ENCODE measurements at regions not wholly inside any gene's neighbourhood (a gene's known extent, or its start where the extent isn't known, plus 50 kb on each side); places are given as distances from the start of the nearest gene placed in this dataset.

GRCh38 chr6:138607478-138608433, 108.5 kb upstream of the NHSL1 start:
- no peak for DNase-seq (ENCODE audit: low spot score in 2 of 2)
- intact Hi-C loops (cut with DNase I), result no loop called here
- Histone ChIP-seq H3K27ac (no peak overlapping the region), H3K27me3 (no peaks in the 10 kb centered on the region), H3K4me1 (no peaks in the 10 kb centered on the region), H3K36me3 (no peaks in the 10 kb centered on the region), H3K4me3 (no peak overlapping the region), H3K9me3 (no peaks in the 10 kb centered on the region)
- no peak for TF ChIP-seq CTCF (IDR thresholded peaks at IDR 0.05)

- intact Hi-C loops (cut with DNase I), result no loop called here
- TF ChIP-seq CTCF (IDR thresholded peaks at IDR 0.05), result no peak
- no peaks in the 10 kb centered on the region for H3K4me1 ChIP-seq
These were observed 109.6 kb upstream of the NHSL1 start for GRCh38 chr6:138608896-138609295.

GRCh38 chr6:138609801-138610430, 110.6 kb upstream of the NHSL1 start:
- Histone ChIP-seq H3K4me1 (no peaks in the 10 kb centered on the region), H3K4me3 (no peak overlapping the region), H3K27ac (no peak overlapping the region), H3K9me3 (no peaks in the 10 kb centered on the region), H3K36me3 (no peaks in the 10 kb centered on the region), H3K27me3 (no peaks in the 10 kb centered on the region)
- no peak for TF ChIP-seq CTCF (IDR thresholded peaks at IDR 0.05)
- no peak for DNase-seq (ENCODE audit: low spot score in 2 of 2)
- intact Hi-C loops (cut with DNase I), result no loop called here

More at GRCh38 chr6:138608896-138609295, 109.6 kb upstream of the NHSL1 start:
- no peak overlapping the region for H3K4me3 ChIP-seq
- H3K27ac ChIP-seq, result no peak overlapping the region
- no peaks in the 10 kb centered on the region for H3K36me3 ChIP-seq
- no peaks in the 10 kb centered on the region for H3K27me3 ChIP-seq
- no peak for DNase-seq (ENCODE audit: low spot score in 2 of 2)
- no peaks in the 10 kb centered on the region for H3K9me3 ChIP-seq

- Histone ChIP-seq H3K4me3 (no peak overlapping the region), H3K27ac (no peak overlapping the region), H3K4me1 (no peaks in the 10 kb centered on the region), H3K36me3 (no peaks in the 10 kb centered on the region), H3K9me3 (no peaks in the 10 kb centered on the region), H3K27me3 (no peaks in the 10 kb centered on the region)
- TF ChIP-seq CTCF (IDR thresholded peaks at IDR 0.05), result no peak
- intact Hi-C loops (cut with DNase I), result no loop called here
- no peak for DNase-seq (ENCODE audit: low spot score in 2 of 2)
These were observed 111.5 kb upstream of the NHSL1 start for GRCh38 chr6:138610816-138611215.

- intact Hi-C loops (cut with DNase I), result no loop called here
- no peak for TF ChIP-seq CTCF (IDR thresholded peaks at IDR 0.05)
These were observed 114.9 kb upstream of the NHSL1 start for GRCh38 chr6:138614151-138614550.

More at GRCh38 chr6:138614151-138614550, 114.9 kb upstream of the NHSL1 start:
- DNase-seq (ENCODE audit: low spot score in 2 of 2), result no peak
- no peaks in the 10 kb centered on the region for H3K36me3 ChIP-seq
- no peaks in the 10 kb centered on the region for H3K4me1 ChIP-seq
- H3K4me3 ChIP-seq, result no peak overlapping the region
- H3K9me3 ChIP-seq, result no peaks in the 10 kb centered on the region
- H3K27ac ChIP-seq, result no peak overlapping the region
- no peaks in the 10 kb centered on the region for H3K27me3 ChIP-seq

All from ascending aorta (tissue), 2 donors.